ENCODE measurements at regions not wholly inside any gene's neighbourhood (a gene's known extent, or its start where the extent isn't known, plus 50 kb on each side); places are given as distances from the start of the nearest gene placed in this dataset.

DNA sequence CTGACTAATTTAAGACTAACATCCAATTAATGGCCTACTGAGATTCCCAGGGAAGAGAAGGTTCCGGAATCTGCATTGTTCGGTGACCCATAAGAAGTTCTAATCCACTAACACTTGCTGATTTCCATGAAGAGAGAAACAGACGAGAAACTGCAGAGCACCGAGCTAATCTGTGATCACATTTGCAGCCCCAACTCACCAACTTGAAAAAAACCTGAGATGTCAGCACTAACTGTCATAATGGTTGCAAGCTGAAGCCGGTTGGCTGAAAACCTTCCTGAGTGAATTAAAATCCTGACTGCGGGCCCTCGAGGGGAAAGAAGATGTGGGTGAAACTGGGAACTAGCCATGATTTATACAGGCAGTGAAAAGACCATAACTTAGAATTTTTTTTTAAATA lies 204.8 kb upstream of the IGF1R start:
- Histone ChIP-seq H3K36me3 (ENCODE audit: control insufficient read depth in 2 of 2, extremely low read depth in 1 of 2, insufficient read depth in 2 of 2, low read length in 2 of 2) (no peaks in the 10 kb centered on the region), H4K20me1 (replicated peaks; ENCODE audit: control insufficient read depth, extremely low read depth, insufficient read depth, low read length) (no peaks in the 10 kb centered on the region), H3K79me2 (ENCODE audit: control insufficient read depth, insufficient read depth, low read length) (no peaks in the 10 kb centered on the region), H3K27ac (ENCODE audit: insufficient read depth, low read depth, low read length) (no peak overlapping the region), H3K4me3 (replicated peaks in 1 of 3; ENCODE audit: insufficient read depth in 1 of 3, low read depth in 1 of 3, low read length in 3 of 3) (no peak overlapping the region), H3K4me2 (ENCODE audit: insufficient read depth, low read length) (no peak overlapping the region), H3K4me1 (ENCODE audit: control insufficient read depth, extremely low read depth, insufficient read depth, low read length) (no peaks in the 10 kb centered on the region), H3K9me1 (replicated peaks; ENCODE audit: control insufficient read depth, extremely low read depth, insufficient read depth, low read length) (no peaks in the 10 kb centered on the region), H2AFZ (ENCODE audit: low read depth, low read length) (no peak overlapping the region), H3K27me3 (ENCODE audit: control insufficient read depth in 2 of 2, insufficient read depth in 2 of 2, low read length in 2 of 2) (no peaks in the 10 kb centered on the region), H3K9ac (replicated peaks; ENCODE audit: extremely low read depth, insufficient read depth, low read length) (no peak overlapping the region), H3K9me3 (replicated peaks; ENCODE audit: control insufficient read depth, insufficient read depth, low read length) (no peaks in the 10 kb centered on the region)
- ChIA-PET POLR2A (no interaction called here), CTCF (interaction anchor here (0.7 to 2.1 kb wide), 5 partner anchors 124 to 636 kb away, joined by 3 to 24 read pairs (median 3); no protein-coding TSS in a partner anchor)
- dilution Hi-C loops (cut with MboI; ENCODE audit: extremely low pct_ligation_motif_present, low sequenced_read_pairs), result no loop called here
- TF ChIP-seq EZH2 (IDR thresholded peaks at IDR 0.05; ENCODE audit: borderline replicate concordance, low read depth, low read length, severe bottlenecking) (no peak), FOS (IDR thresholded peaks at IDR 0.05; ENCODE audit: borderline replicate concordance, insufficient read depth, low read length) (no peak), MYC (IDR thresholded peaks at IDR 0.05; ENCODE audit: low read depth, low read length) (no peak), POLR2A (IDR thresholded peaks at IDR 0.05; ENCODE audit: low read depth, low read length) (no peak), POLR2AphosphoS5 (IDR thresholded peaks at IDR 0.05; ENCODE audit: insufficient read depth, low read depth, low read length) (no peak), JUN (IDR thresholded peaks at IDR 0.05; ENCODE audit: borderline replicate concordance, insufficient read depth, insufficient read length, low read depth) (no peak), GATA2 (IDR thresholded peaks at IDR 0.05; ENCODE audit: insufficient read depth, insufficient read length, low read depth, low read length) (no peak)
- TF ChIP-seq, protein P1, sequence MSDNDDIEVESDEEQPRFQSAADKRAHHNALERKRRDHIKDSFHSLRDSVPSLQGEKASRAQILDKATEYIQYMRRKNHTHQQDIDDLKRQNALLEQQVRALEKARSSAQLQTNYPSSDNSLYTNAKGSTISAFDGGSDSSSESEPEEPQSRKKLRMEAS (IDR thresholded peaks at IDR 0.05; ENCODE audit: insufficient read depth, insufficient read length), result no peak
- TF ChIP-seq, protein P2, sequence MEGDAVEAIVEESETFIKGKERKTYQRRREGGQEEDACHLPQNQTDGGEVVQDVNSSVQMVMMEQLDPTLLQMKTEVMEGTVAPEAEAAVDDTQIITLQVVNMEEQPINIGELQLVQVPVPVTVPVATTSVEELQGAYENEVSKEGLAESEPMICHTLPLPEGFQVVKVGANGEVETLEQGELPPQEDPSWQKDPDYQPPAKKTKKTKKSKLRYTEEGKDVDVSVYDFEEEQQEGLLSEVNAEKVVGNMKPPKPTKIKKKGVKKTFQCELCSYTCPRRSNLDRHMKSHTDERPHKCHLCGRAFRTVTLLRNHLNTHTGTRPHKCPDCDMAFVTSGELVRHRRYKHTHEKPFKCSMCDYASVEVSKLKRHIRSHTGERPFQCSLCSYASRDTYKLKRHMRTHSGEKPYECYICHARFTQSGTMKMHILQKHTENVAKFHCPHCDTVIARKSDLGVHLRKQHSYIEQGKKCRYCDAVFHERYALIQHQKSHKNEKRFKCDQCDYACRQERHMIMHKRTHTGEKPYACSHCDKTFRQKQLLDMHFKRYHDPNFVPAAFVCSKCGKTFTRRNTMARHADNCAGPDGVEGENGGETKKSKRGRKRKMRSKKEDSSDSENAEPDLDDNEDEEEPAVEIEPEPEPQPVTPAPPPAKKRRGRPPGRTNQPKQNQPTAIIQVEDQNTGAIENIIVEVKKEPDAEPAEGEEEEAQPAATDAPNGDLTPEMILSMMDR (IDR thresholded peaks at IDR 0.05; ENCODE audit: extremely low read depth in 1 of 2, insufficient read depth in 1 of 2, low read depth in 1 of 2, low read length in 2 of 2), result no peak
- FAIRE-seq (no peak), DNase-seq (ENCODE audit: low read depth, low spot score) (no peak)
- intact Hi-C loops (cut with micrococcal nuclease), result loop anchor here (2.0 to 10.0 kb wide), 2 partner anchors 205 to 341 kb away; partner anchors contain the start of gene IGF1R
- BruUV-seq (replicated peaks), result no TSS peak
